Epithelial cell of proximal tubule (primary cell): ENCODE measurements at regions not wholly inside any gene's neighbourhood (a gene's known extent, or its start where the extent isn't known, plus 50 kb on each side); places are given as distances from the start of the nearest gene placed in this dataset.
"Not testable (repeated sequence)": the region's sequence is repeated elsewhere in the genome, so short reads cannot be mapped to it uniquely, and the experiment has no call there.

Experiments
- DNase-seq: peaks from one replicate; pipeline ENCODE4 v3.0.0-alpha.2; 2011; ENCODE audit warnings: low read depth
- H3K4me3 ChIP-seq: 2 replicates; pipeline ENCODE4 v1.5.1; 2011; ENCODE audit warnings: low read depth, mild to moderate bottlenecking, low read length
- CTCF ChIP-seq: conservative IDR thresholded peaks from 2 replicates; pipeline ENCODE4 v1.5.1; 2012; ENCODE audit warnings: low read depth, mild to moderate bottlenecking, low read length

DNA sequence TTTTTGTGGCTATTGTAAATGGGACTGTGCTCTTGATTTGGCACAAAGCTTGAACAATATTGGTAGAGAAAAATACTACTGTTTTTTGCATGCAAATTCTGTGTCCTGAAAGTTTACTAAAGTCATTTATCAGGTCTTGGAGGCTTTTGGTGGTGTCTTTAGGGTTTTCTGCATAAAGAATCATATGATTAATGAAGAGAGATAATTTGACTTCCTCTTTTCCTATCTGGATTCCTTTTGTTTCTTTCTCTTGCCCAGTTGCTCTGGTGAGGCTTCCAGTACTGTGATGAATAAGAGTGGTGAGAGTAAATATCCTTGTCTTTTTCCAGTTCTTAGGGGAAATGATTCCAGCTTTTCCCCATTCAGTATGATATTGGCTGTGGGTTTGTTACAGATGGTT is 1166.7 kb downstream of the NCAM2 start:
- DNase-seq: no peak
- H3K4me3 ChIP-seq: no peak overlapping the region
- TF ChIP-seq CTCF: no peak

- TF ChIP-seq CTCF: no peak
- H3K4me3 ChIP-seq: no peak overlapping the region
- DNase-seq: no peak
Measured at GRCh38 chr21:22174746-22175145, 1176.5 kb downstream of the NCAM2 start.

- no peak overlapping the region for H3K4me3 ChIP-seq
- TF ChIP-seq CTCF: no peak
- DNase-seq: no peak
Measured at GRCh38 chr21:22189278-22189677, 1191.1 kb downstream of the NCAM2 start.

GRCh38 chr21:22191581-22191980 is 1193.4 kb downstream of the NCAM2 start:
- no peak overlapping the region for H3K4me3 ChIP-seq
- no peak for DNase-seq
- TF ChIP-seq CTCF: no peak

GRCh38 chr21:22192766-22193165 is 1194.6 kb downstream of the NCAM2 start:
- TF ChIP-seq CTCF: no peak
- H3K4me3 ChIP-seq: no peak overlapping the region
- no peak for DNase-seq

DNA sequence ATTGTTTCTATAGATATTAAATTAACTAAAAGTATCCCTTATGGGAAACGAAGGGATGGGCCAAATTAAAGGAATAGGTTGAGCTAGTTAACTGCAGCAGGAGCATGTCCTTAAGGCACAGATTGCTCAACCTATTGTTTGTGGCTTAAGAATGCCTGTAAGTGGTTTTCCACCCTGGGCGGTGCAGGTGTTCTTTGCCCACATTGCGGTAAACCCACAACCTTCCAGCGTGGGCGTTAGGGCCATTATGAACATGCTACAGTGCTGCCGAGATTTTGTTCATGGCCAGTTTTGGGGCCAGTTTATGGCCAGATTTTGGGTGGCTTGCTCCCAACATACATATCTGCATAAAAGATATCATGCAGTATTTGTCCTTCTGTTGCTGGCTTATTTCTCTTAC is 1196.8 kb downstream of the NCAM2 start:
- H3K4me3 ChIP-seq, DNase-seq: not testable (repeated sequence)

GRCh38 chr21:22200378-22201092 is 1202.3 kb downstream of the NCAM2 start:
- TF ChIP-seq CTCF: no peak
- H3K4me3 ChIP-seq: no peak overlapping the region
- DNase-seq: no peak

- no peak for TF ChIP-seq CTCF
- H3K4me3 ChIP-seq: no peak overlapping the region
- no peak for DNase-seq
Measured at GRCh38 chr21:22201126-22201525, 1202.9 kb downstream of the NCAM2 start.
